ENCODE measurements at regions not wholly inside any gene's neighbourhood (a gene's known extent, or its start where the extent isn't known, plus 50 kb on each side); places are given as distances from the start of the nearest gene placed in this dataset.

DNA sequence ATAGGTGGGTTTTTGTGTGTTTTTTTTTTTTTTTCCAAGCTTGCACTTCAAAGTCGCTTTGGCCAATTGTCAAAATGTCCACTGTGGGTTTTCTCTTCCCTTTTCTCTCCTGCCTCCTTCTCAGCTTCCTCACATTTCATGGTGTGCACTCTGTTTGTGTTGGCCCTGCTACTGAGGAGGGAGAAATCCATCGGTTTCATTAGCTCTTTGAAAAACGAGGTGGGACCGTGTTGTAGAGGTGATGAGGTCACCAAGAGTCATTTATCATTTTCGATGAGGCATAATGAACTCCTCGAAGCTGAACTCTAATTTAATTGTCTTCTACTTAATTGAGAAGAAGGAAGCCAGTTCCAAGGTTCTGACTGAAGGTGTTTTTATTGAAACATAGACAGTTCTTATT lies 174.4 kb upstream of the TOX3 start:
- TF ChIP-seq, protein P1, sequence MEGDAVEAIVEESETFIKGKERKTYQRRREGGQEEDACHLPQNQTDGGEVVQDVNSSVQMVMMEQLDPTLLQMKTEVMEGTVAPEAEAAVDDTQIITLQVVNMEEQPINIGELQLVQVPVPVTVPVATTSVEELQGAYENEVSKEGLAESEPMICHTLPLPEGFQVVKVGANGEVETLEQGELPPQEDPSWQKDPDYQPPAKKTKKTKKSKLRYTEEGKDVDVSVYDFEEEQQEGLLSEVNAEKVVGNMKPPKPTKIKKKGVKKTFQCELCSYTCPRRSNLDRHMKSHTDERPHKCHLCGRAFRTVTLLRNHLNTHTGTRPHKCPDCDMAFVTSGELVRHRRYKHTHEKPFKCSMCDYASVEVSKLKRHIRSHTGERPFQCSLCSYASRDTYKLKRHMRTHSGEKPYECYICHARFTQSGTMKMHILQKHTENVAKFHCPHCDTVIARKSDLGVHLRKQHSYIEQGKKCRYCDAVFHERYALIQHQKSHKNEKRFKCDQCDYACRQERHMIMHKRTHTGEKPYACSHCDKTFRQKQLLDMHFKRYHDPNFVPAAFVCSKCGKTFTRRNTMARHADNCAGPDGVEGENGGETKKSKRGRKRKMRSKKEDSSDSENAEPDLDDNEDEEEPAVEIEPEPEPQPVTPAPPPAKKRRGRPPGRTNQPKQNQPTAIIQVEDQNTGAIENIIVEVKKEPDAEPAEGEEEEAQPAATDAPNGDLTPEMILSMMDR (IDR thresholded peaks at IDR 0.05; ENCODE audit: low read length): no peak
- no peak for TF ChIP-seq EZH2 (IDR thresholded peaks at IDR 0.05; ENCODE audit: borderline replicate concordance, low read length)

Measured in OCI-LY1 (cell line).